ENCODE measurements at regions not wholly inside any gene's neighbourhood (a gene's known extent, or its start where the extent isn't known, plus 50 kb on each side); places are given as distances from the start of the nearest gene placed in this dataset.

GRCh38 chrX:16304751-16305150 lies 137.5 kb downstream of the MAGEB17 start:
- no peak overlapping the region for H3K4me3 Mint-ChIP-seq (ENCODE audit: low read depth)
- no peak for DNase-seq (ENCODE audit: low spot score, unreplicated experiment)
- H3K36me3 Mint-ChIP-seq (ENCODE audit: insufficient read depth) = no peaks in the 10 kb centered on the region
- no peak overlapping the region for H3K27ac Mint-ChIP-seq
- peaks cover 3% of the 10 kb centered on the region for H3K9me3 Mint-ChIP-seq (ENCODE audit: low read depth)
- no peak for TF ChIP-seq CTCF (IDR thresholded peaks at IDR 0.05; ENCODE audit: unreplicated experiment)
- H3K27me3 Mint-ChIP-seq = no peaks in the 10 kb centered on the region
- peaks cover 6% of the 10 kb centered on the region for H3K4me1 Mint-ChIP-seq (ENCODE audit: low read depth)

DNA sequence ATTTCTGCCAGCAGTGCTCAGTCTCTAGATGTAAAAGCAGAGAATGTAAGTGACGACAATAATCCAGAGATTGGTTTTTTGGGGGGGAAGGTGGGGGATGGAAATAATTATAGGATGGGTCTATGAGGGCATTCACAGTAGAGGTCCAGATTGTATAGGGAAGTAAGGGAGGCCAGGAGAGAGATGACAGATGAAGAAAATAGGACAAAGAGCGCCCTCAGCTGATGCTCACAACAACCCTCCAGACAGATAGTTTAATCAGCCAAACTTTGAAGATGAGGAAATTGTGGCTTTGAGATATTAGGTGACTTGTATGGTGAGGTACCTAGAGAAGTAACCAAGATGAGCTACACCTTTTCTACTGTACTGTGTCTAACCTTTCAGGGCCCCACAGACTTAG lies 137.9 kb downstream of the MAGEB17 start:
- H3K4me1 Mint-ChIP-seq (ENCODE audit: low read depth) = peaks cover 10% of the 10 kb centered on the region
- no peak for TF ChIP-seq CTCF (IDR thresholded peaks at IDR 0.05; ENCODE audit: unreplicated experiment)

DNA sequence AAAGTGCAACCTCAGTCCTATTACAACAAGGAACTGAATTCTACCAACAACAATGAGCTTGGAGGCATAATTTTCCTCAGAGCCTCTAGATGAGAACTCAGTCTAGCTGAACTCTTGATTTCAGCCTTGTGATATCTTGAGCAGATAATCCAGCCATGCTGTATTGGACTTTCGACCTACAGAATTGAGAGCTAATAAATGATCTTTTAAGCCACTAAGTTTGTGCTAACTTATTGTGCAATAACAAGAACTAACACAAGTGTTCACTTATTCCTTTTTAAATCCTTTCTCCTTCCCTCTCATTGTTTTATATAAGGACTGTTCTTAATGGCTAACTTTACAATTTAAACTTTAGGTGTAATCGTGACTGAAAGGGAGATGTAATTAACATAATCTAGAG lies 140.7 kb downstream of the MAGEB17 start:
- TF ChIP-seq CTCF (IDR thresholded peaks at IDR 0.05; ENCODE audit: unreplicated experiment) = no peak
- no peaks in the 10 kb centered on the region for H3K27me3 Mint-ChIP-seq
- peaks cover 23% of the 10 kb centered on the region for H3K4me1 Mint-ChIP-seq (ENCODE audit: low read depth)
- no peak for DNase-seq (ENCODE audit: low spot score, unreplicated experiment)
- no peak overlapping the region for H3K27ac Mint-ChIP-seq
- H3K36me3 Mint-ChIP-seq (ENCODE audit: insufficient read depth) = peaks cover 3% of the 10 kb centered on the region
- peaks cover 3% of the 10 kb centered on the region for H3K9me3 Mint-ChIP-seq (ENCODE audit: low read depth)
- H3K4me3 Mint-ChIP-seq (ENCODE audit: low read depth) = no peak overlapping the region

More for the DNA sequence above, 137.9 kb downstream of the MAGEB17 start:
- H3K36me3 Mint-ChIP-seq (ENCODE audit: insufficient read depth) = no peaks in the 10 kb centered on the region
- DNase-seq (ENCODE audit: low spot score, unreplicated experiment) = no peak
- no peaks in the 10 kb centered on the region for H3K27me3 Mint-ChIP-seq
- peaks cover 3% of the 10 kb centered on the region for H3K9me3 Mint-ChIP-seq (ENCODE audit: low read depth)
- no peak overlapping the region for H3K4me3 Mint-ChIP-seq (ENCODE audit: low read depth)
- H3K27ac Mint-ChIP-seq = no peak overlapping the region

GRCh38 chrX:16308773-16309172 lies 141.5 kb downstream of the MAGEB17 start:
- Mint-ChIP-seq H3K27me3 (no peaks in the 10 kb centered on the region), H3K4me1 (ENCODE audit: low read depth) (peaks cover 23% of the 10 kb centered on the region), H3K4me3 (ENCODE audit: low read depth) (no peak overlapping the region), H3K27ac (no peak overlapping the region), H3K36me3 (ENCODE audit: insufficient read depth) (peaks cover 4% of the 10 kb centered on the region), H3K9me3 (ENCODE audit: low read depth) (peaks cover 3% of the 10 kb centered on the region)
- no peak for TF ChIP-seq CTCF (IDR thresholded peaks at IDR 0.05; ENCODE audit: unreplicated experiment)
- no peak for DNase-seq (ENCODE audit: low spot score, unreplicated experiment)

DNA sequence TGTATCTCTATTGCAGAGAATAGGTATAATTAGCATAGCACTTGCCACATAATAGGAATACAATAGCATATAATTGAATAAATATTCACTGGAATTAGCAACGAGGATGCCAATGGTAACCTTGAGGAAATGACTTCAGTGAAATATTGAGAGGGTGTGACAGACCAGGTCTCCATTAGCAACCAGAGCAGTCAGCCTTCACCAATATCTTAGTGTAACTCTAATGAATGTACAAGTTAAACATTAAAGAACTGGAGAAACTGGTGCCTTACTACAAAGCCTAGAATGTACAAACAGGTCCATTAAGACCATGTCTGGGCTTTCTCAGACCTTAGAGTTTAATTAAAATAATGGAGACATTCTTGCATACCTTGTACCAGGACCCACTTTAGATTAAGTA lies 143.0 kb downstream of the MAGEB17 start:
- DNase-seq (ENCODE audit: low spot score, unreplicated experiment) = no peak
- H3K27me3 Mint-ChIP-seq = no peaks in the 10 kb centered on the region
- TF ChIP-seq CTCF (IDR thresholded peaks at IDR 0.05; ENCODE audit: unreplicated experiment) = no peak
- H3K9me3 Mint-ChIP-seq (ENCODE audit: low read depth) = peaks cover 3% of the 10 kb centered on the region
- peaks cover 25% of the 10 kb centered on the region for H3K4me1 Mint-ChIP-seq (ENCODE audit: low read depth)
- H3K4me3 Mint-ChIP-seq (ENCODE audit: low read depth) = no peak overlapping the region
- no peak overlapping the region for H3K27ac Mint-ChIP-seq
- peaks cover 6% of the 10 kb centered on the region for H3K36me3 Mint-ChIP-seq (ENCODE audit: insufficient read depth)

Data from progenitor cell of endocrine pancreas (in vitro differentiated cells).